GM10266 (cell line): ENCODE measurements at regions not wholly inside any gene's neighbourhood (a gene's known extent, or its start where the extent isn't known, plus 50 kb on each side); places are given as distances from the start of the nearest gene placed in this dataset.

Experiments
- DNase-seq: peaks from one replicate; pipeline ENCODE4 v3.0.0; 2012; ENCODE audit errors: extremely low spot score
- CTCF ChIP-seq: IDR thresholded peaks from 2 replicates; pipeline ENCODE4 v1.5.1; 2012; ENCODE audit warnings: mild to moderate bottlenecking, low read depth; ENCODE audit not compliant: control insufficient read depth, insufficient read depth; ENCODE audit errors: missing control alignments

- TF ChIP-seq CTCF, result no peak
- no peak for DNase-seq
These were observed 74.8 kb upstream of the IL12A start for GRCh38 chr3:159913712-159914414.

- DNase-seq, result no peak
- no peak for TF ChIP-seq CTCF
These were observed 74.2 kb upstream of the IL12A start for GRCh38 chr3:159914426-159914825.

- TF ChIP-seq CTCF, result no peak
- DNase-seq, result no peak
These were observed 72.6 kb upstream of the IL12A start for GRCh38 chr3:159916052-159916451.

GRCh38 chr3:159917141-159917540, 71.5 kb upstream of the IL12A start:
- no peak for TF ChIP-seq CTCF
- DNase-seq, result no peak

GRCh38 chr3:159919873-159920272, 68.8 kb upstream of the IL12A start:
- TF ChIP-seq CTCF, result no peak
- DNase-seq, result no peak

GRCh38 chr3:159922193-159922840, 66.3 kb upstream of the IL12A start:
- DNase-seq, result no peak

More at GRCh38 chr3:159922193-159922840, 66.3 kb upstream of the IL12A start:
- TF ChIP-seq CTCF, result no peak
